ENCODE measurements at regions not wholly inside any gene's neighbourhood (a gene's known extent, or its start where the extent isn't known, plus 50 kb on each side); places are given as distances from the start of the nearest gene placed in this dataset.

DNA sequence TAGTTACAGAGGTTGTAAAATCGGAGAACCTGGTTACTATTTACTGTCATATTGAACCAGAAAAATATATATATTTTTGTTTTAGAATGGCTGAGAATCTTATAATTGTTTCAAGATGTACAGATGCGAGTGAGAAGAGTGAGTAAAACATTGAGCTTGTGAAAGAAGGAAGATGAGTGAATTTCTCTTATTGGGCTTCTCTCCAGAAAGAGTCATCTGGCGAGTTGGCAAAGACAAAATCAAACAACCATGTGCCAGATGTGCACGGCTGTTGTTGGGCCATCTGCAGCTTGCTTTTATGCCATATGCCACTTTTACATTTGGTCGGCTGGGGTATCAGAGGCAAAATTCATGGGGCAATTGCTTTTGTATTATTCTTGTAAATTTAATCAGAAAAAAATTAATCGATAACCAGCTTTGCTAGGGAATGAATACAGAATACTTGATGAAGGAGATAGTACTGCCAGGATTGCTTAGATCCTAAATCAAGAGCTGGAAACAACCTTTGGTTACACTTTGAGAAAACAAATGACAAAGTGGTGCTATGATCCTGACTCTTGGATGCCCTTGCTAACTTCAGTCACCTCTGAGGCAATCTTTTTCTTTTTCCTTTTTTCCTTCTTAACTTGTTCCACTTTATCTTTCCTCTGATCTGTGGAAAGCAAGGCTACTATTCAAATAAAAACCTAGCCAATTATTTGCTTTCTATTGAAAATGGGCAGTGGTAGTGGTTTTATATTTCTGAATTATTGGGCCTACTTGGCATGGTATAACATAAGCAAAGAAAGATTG, 97.1 kb upstream of the GRIK2 start:
- peaks cover 7% of the 10 kb centered on the region for H3K9me3 Mint-ChIP-seq
- H3K36me3 Mint-ChIP-seq (ENCODE audit: low read depth), result no peaks in the 10 kb centered on the region
- no peaks in the 10 kb centered on the region for H3K4me1 Mint-ChIP-seq (ENCODE audit: low read depth)
- no peak overlapping the region for H3K4me3 Mint-ChIP-seq
- H3K27ac Mint-ChIP-seq, result no peak overlapping the region
- H3K27me3 Mint-ChIP-seq, result no peaks in the 10 kb centered on the region
- no peak for DNase-seq

GRCh38 chr6:101302593-101302992, 90.9 kb upstream of the GRIK2 start:
- Mint-ChIP-seq H3K27ac (no peak overlapping the region), H3K4me3 (no peak overlapping the region), H3K27me3 (no peaks in the 10 kb centered on the region), H3K4me1 (ENCODE audit: low read depth) (no peaks in the 10 kb centered on the region), H3K36me3 (ENCODE audit: low read depth) (no peaks in the 10 kb centered on the region), H3K9me3 (peaks cover 8% of the 10 kb centered on the region)
- no peak for DNase-seq

GRCh38 chr6:101303495-101303894, 90.0 kb upstream of the GRIK2 start:
- H3K36me3 Mint-ChIP-seq (ENCODE audit: low read depth), result no peaks in the 10 kb centered on the region
- H3K27ac Mint-ChIP-seq, result no peak overlapping the region
- no peak overlapping the region for H3K4me3 Mint-ChIP-seq
- no peak for DNase-seq
- no peaks in the 10 kb centered on the region for H3K4me1 Mint-ChIP-seq (ENCODE audit: low read depth)
- peaks cover 8% of the 10 kb centered on the region for H3K9me3 Mint-ChIP-seq
- no peaks in the 10 kb centered on the region for H3K27me3 Mint-ChIP-seq

DNA sequence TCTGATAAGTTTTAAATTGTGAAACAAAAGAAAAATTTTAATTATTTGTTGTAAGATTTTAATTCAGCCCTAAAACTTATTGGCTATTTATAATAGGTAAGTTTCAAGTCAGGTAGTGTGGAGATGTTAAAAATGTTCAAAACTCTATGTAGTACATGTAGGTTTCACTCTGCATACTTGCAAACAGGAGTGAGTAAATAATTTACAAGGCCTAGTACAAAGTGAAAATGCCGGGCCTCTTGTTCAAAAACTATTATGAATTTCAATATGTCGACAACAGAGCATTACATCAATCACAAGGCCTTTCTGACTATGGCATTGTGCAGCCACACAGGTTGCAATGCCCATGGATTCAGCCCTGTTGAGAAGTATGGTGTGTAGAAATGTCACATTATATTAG, 80.9 kb upstream of the GRIK2 start:
- Mint-ChIP-seq H3K4me1 (ENCODE audit: low read depth) (no peaks in the 10 kb centered on the region), H3K36me3 (ENCODE audit: low read depth) (no peaks in the 10 kb centered on the region), H3K27me3 (no peaks in the 10 kb centered on the region), H3K4me3 (no peak overlapping the region), H3K27ac (no peak overlapping the region), H3K9me3 (peaks cover 2% of the 10 kb centered on the region)
- no peak for DNase-seq

GRCh38 chr6:101322921-101323320, 70.6 kb upstream of the GRIK2 start:
- no peaks in the 10 kb centered on the region for H3K4me1 Mint-ChIP-seq (ENCODE audit: low read depth)
- no peaks in the 10 kb centered on the region for H3K36me3 Mint-ChIP-seq (ENCODE audit: low read depth)
- H3K27ac Mint-ChIP-seq, result no peak overlapping the region
- no peaks in the 10 kb centered on the region for H3K27me3 Mint-ChIP-seq
- no peak overlapping the region for H3K4me3 Mint-ChIP-seq
- peaks cover 2% of the 10 kb centered on the region for H3K9me3 Mint-ChIP-seq
- no peak for DNase-seq

- Mint-ChIP-seq H3K4me1 (ENCODE audit: low read depth) (no peaks in the 10 kb centered on the region), H3K36me3 (ENCODE audit: low read depth) (no peaks in the 10 kb centered on the region), H3K4me3 (no peak overlapping the region), H3K27me3 (no peaks in the 10 kb centered on the region), H3K9me3 (peaks cover 2% of the 10 kb centered on the region), H3K27ac (no peak overlapping the region)
- DNase-seq, result no peak
These were observed 67.1 kb upstream of the GRIK2 start for GRCh38 chr6:101326411-101326810.

DNA sequence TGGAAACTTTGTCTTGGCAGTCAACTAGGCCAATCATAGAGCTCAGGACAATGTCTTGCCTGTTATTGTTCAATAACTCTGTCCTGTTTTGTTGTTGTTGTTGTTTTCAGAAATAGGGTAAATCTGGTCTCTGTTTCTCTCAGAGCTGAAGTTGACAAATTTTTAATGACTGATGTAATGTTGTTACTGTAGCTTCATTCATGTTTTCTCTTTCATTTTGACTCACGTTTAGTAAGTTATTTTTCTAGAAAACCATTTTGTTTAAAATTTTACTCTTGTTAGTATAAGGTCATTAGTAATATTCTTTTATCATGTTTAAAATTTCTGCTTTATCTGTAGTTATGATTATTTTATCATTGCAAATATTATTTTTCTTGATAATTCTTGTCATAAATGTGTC, 51.6 kb upstream of the GRIK2 start:
- no peaks in the 10 kb centered on the region for H3K27me3 Mint-ChIP-seq
- H3K36me3 Mint-ChIP-seq (ENCODE audit: low read depth), result no peaks in the 10 kb centered on the region
- H3K4me3 Mint-ChIP-seq, result no peak overlapping the region
- peaks cover 16% of the 10 kb centered on the region for H3K9me3 Mint-ChIP-seq
- no peak for DNase-seq
- H3K27ac Mint-ChIP-seq, result no peak overlapping the region
- H3K4me1 Mint-ChIP-seq (ENCODE audit: low read depth), result no peaks in the 10 kb centered on the region
